ENCODE measurements at regions not wholly inside any gene's neighbourhood (a gene's known extent, or its start where the extent isn't known, plus 50 kb on each side); places are given as distances from the start of the nearest gene placed in this dataset.

DNA sequence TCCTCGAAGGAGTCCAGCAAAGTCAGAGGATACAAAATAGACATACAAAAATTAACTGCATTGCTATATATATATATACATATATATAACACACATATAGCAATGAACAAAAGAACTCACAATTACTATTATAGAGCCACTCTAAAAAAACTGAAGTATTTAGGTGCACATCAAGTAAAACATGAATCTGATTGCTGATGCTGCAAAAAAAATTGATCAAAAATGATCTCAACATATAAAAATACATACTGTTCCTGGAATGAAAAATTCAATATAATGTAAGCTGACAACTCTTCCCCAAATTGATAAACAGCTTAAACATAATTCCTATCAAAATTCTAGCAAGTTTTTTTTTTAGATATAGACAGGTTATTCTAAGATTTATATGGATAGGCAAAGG, 126.8 kb downstream of the ALOX5 start:
- H3K36me3 Mint-ChIP-seq (ENCODE audit: low read depth), result no peaks in the 10 kb centered on the region
- TF ChIP-seq, protein P1, sequence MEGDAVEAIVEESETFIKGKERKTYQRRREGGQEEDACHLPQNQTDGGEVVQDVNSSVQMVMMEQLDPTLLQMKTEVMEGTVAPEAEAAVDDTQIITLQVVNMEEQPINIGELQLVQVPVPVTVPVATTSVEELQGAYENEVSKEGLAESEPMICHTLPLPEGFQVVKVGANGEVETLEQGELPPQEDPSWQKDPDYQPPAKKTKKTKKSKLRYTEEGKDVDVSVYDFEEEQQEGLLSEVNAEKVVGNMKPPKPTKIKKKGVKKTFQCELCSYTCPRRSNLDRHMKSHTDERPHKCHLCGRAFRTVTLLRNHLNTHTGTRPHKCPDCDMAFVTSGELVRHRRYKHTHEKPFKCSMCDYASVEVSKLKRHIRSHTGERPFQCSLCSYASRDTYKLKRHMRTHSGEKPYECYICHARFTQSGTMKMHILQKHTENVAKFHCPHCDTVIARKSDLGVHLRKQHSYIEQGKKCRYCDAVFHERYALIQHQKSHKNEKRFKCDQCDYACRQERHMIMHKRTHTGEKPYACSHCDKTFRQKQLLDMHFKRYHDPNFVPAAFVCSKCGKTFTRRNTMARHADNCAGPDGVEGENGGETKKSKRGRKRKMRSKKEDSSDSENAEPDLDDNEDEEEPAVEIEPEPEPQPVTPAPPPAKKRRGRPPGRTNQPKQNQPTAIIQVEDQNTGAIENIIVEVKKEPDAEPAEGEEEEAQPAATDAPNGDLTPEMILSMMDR (IDR thresholded peaks at IDR 0.05; ENCODE audit: unreplicated experiment in 3 of 3), result no peak

DNA sequence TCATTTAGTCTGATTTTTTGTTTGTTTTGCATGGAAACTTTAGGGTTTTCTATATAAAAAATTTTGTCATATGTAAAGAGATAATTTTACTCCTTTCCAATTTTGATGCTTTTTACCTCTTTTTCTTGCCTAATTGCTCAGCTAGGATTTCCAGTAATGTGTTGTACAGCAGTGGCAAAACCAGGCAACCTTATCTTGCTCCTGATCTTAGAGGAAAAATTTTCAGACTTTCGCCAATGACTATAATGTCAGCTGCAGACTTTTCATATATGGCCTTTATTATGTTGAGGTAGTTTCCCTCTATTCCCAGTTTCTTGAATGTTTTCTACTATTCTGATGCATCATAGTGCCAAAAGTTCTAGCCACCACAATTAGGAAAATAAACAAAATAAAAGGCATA, 126.3 kb downstream of the ALOX5 start:
- no peaks in the 10 kb centered on the region for H3K27me3 Mint-ChIP-seq (ENCODE audit: low read depth)
- TF ChIP-seq, protein P1 (IDR thresholded peaks at IDR 0.05; ENCODE audit: unreplicated experiment in 3 of 3), result no peak
- no peaks in the 10 kb centered on the region for H3K4me1 Mint-ChIP-seq
- no peaks in the 10 kb centered on the region for H3K36me3 Mint-ChIP-seq (ENCODE audit: low read depth)
- no peak overlapping the region for H3K27ac Mint-ChIP-seq
- H3K4me3 Mint-ChIP-seq, result no peak overlapping the region
- H3K9me3 Mint-ChIP-seq, result peaks cover 19% of the 10 kb centered on the region

More for the DNA sequence above, 126.8 kb downstream of the ALOX5 start:
- Mint-ChIP-seq H3K9me3 (peaks cover 16% of the 10 kb centered on the region), H3K4me3 (no peak overlapping the region), H3K27ac (no peak overlapping the region), H3K4me1 (no peaks in the 10 kb centered on the region), H3K27me3 (ENCODE audit: low read depth) (no peaks in the 10 kb centered on the region)

DNA sequence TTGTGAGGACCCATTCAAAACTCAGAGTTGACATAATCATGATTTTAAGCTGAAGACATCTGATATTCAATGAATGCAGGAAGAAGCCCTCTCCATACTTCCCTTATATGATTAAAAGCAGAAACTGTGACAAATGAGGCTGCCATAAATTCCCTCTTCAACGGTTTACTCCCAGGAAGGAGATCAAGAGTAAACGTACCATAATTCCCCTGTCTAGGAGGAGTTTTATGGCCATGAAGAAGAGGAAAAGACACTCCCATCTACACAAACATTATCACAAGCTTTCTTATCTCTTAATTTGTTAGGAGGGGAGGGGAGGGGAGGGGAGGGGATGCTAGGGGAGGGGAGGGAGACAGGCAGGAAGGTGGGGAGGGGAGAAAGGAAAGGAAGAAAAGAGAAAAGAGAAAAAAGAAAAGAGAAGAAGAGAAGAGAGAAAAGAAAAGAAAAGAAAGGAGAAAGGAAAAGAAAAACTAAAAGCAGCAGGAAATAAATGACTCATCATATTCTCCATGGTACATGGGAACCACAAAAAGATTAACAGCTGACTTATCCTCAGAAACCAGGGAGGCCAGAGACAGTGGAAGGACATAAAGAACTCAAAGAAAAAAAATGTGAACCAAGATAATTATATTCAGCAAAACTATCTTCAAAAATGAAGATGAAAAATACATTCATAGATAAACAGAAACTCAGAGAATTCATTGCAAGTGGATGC, 121.6 kb downstream of the ALOX5 start:
- Mint-ChIP-seq H3K4me1 (no peaks in the 10 kb centered on the region), H3K4me3 (no peak overlapping the region), H3K27ac (no peak overlapping the region), H3K27me3 (ENCODE audit: low read depth) (peaks cover 3% of the 10 kb centered on the region), H3K9me3 (peaks cover 26% of the 10 kb centered on the region), H3K36me3 (ENCODE audit: low read depth) (peaks cover 17% of the 10 kb centered on the region)
- TF ChIP-seq, protein P1 (IDR thresholded peaks at IDR 0.05; ENCODE audit: unreplicated experiment in 3 of 3), result no peak

Measured in nephron (organoid).